GM12874 (cell line): ENCODE measurements at regions not wholly inside any gene's neighbourhood (a gene's known extent, or its start where the extent isn't known, plus 50 kb on each side); places are given as distances from the start of the nearest gene placed in this dataset.

ENCODE experiments used
- CTCF ChIP-seq: IDR thresholded peaks from 2 replicates; pipeline ENCODE4 v1.5.1; 2011; ENCODE audit warnings: low read depth, mild to moderate bottlenecking, control low read depth, low read length, moderate library complexity; ENCODE audit not compliant: insufficient read depth

- TF ChIP-seq CTCF: no peak
Observed at GRCh38 chr18:54532222-54532621, 58.8 kb upstream of the DYNAP start.

GRCh38 chr18:54532962-54533361 is 58.1 kb upstream of the DYNAP start:
- TF ChIP-seq CTCF: no peak
